Hematopoietic multipotent progenitor cell (in vitro differentiated cells): ENCODE measurements at regions not wholly inside any gene's neighbourhood (a gene's known extent, or its start where the extent isn't known, plus 50 kb on each side); places are given as distances from the start of the nearest gene placed in this dataset.

Experiments used
- DNase-seq, 3 donors: peaks; one replicate each; pipeline ENCODE4 v3.0.0-alpha.2; 2011 to 2015; ENCODE audit warnings: low read depth in 2 of 3, low spot score in 2 of 3

DNA sequence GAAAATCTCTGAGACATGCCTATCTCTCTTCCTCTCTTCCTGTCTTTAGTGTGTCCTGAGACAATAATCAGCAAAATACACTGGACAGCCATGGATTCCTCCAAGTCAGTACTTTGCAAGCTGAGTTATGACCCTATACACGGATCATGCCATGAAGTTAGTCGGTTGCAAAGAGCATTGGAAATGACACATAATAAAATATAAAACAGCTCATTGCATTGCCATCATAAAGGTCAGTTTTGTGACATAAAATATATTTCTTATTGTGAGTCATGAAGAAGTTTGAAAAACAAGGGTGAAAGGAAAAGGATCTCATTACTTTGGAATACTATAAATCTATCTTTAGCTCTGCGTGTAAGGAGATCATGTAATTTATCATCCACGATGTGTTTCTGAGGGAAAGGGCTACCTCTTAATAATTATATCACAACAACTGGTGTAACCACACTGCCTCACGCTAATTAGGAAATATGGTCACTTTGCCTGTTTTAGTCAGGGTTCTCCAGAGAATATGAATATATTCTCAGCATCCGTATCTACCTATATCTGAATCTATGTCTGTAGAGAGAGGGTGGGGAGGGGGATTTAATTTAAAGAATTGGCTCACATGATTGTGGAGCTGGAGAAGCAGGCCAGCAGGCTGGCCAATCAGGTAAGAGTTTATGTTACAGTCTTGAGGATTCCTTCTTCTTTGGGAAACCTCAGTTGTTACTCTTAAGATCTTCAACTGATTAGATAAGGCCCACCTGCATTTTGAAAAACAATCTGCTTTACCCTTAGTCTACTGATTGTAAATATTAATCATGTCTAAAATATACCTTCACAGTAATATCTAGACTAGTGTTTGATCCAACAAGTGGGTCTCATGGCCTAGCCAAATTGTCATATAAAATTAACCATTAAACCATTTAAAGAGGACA lies 198.8 kb downstream of the FAT3 start:
- DNase-seq, result no peak

DNA sequence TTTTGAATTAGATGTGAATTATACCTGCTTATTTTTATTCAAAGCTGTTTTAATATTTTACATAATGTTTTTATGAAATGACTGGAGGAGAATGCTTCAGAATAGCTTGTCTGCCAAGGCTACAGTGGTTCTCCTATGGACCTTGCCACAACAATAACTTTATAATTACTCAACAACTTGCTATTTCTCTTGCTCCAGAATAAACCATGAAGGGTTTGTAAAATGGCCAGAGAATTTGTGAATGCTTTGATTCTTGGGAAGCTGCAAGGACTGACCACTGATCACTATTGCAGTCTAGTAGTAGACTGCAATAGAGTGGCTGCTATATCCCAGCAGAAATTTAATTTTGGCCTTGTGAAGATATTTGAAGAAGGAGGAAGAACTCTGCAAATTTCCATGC lies 199.7 kb downstream of the FAT3 start:
- DNase-seq, result no peak

DNA sequence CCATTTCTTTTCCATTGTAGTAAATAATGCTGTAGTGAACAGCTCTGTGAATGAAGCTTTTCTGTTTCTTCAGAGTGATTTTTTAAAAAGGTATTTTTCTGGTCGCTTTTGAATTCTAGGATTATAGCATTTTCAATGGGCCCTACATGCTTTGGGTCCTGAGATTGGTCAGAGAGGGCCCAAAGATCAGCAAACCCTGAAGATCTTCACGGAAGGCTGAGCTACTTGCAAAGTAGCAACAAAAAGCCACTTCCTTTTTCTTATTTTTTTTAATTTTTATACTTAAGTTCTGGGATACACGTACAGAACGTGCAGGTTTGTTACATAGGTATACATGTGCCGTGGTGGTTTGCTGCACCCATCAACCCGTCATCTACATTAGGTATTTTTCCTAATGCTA lies 200.5 kb downstream of the FAT3 start:
- no peak for DNase-seq

DNA sequence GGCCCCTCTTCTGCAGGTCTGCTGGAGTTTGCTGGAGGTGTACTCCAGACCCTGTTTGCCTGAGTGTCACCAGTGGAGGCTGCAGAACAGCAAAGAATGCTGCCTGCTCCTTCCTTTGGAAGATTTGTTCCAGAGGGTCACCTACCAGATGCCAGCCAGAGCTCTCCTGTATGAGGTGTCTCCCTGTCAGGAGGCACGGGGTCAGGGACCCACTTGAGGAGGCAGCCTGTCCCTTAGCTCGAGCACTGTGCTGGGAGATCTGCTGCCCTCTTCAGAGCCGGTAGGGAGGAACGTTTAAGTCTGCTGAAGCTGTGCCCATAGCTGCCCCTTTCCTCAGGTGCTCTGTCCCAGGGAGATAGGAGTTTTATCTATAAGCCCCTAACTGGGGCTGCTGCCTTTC lies 207.9 kb downstream of the FAT3 start:
- DNase-seq, result no peak

DNA sequence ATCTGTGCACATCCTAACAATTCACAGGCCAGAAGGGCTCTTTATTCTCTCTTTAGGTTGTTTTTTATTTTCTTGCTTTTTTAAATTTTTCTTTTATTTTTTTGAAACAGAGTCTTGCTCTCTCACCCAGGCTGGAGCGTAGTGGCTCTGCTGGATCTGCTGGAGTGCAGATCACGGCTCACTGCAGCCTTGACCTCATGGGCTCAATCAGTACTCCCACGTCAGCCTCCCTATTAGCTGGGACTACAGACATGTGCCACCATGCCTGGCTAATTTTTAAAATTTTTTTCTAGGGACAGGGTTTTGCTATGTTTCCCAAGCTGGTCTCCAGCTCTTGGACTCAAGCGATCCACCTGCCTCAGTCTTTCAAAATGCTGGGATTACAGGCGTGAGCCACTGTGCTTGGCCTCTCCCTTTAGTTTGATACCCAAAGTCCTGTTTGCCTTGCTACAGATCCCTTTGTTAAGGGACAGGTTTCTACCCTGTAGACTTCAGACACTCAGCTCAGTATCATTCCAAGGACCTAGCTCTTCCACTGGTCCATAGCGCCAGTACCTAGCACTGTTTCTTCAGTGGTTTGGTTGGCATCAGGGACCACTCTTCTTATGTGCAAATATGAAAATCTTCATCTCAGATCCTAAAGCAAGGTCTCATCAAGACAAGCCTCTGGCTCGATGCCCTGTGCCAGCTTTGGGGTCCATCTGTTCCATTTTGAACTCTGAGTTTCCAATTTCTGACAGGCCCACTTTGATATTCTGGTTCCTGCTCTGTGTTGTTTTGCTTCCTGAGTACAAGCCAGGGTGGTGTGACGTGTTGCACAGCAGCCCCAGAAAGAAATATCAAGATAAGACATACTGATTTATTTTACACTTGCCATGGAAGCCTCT lies 211.7 kb downstream of the FAT3 start:
- no peak for DNase-seq

DNA sequence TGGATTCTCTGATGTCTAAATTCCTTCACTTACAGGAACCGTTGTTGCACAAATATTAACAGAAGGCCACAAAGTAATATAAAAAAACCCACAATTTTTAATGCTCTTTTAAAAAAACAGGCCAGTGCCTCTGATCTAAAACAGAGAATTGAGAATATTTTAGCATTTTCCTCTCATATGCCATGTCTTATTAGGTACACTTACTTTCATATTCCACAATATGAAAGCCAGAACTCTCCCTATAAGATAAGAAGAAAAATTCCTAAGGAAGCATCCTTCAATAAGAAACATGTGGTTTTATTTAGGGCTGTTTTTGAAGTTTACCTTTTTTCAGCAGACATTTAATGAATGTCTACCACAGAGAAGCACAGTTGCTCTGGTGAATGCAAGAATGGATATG lies 214.5 kb downstream of the FAT3 start:
- DNase-seq, result no peak

DNA sequence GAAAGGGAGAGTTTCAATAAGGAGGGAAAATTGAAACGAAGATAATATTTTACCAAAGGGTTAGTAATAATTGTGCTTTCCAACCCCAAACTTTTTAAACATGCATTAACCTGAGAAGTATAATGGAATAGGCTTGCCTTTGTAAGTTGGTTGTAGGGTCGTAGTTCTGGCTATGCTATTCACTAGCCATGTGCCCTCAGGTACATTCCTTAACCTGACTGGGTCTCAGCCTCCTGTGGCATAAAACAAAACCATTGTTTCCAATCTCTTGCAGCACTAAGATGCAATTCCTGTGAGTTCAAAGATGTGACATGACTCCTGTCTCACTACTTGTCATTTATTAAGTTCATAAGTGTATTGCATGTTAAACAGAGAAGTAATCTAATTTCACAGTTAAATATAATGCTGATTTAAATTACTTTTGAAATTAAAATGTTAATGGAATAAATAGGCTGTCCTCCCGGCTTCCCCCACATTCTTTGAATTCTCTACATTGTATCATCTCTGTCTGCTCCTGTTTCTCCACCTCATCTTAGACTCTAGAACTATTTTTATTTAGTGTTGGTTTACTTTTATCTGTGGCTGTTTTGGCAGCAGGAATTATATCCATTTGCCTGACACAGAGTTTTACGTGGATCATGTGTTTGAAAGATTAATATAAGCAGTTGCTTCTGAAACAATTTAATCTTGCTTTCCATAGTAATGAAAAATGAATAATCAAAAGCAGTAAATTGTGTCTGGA lies 216.3 kb downstream of the FAT3 start:
- DNase-seq, result no peak

DNA sequence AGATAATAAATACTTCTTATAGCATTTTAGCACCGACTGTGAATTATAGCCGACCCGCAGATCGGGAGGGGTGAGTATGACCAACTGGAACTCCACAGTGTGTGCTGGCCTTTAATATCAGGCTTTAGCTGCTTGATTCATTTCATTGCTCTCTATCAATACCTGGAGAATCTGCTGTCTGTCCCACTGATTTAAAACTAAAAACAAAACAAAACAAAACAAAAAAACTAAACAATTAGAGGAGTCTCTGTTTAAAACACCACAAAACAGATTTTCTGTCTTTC lies 216.8 kb downstream of the FAT3 start:
- DNase-seq, result no peak

DNA sequence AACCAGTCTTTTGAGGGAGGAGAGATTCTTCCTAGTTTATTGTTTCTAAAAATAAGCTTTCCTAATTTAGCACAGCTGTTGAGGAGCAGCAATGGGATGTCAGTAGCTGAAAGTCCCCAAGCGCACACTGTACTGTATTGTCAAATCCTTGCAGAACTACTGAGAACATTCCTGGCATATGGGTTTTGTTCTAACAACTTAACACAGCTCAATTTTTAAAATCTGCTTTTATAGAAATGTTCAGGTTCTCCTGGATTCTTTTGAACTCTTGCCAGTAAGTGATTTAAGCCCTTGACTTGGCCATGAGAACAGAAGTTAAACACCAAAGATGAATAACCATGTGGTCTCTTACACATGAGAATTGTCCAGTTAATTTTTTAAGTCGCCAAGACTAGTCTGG lies 218.6 kb downstream of the FAT3 start:
- no peak for DNase-seq

DNA sequence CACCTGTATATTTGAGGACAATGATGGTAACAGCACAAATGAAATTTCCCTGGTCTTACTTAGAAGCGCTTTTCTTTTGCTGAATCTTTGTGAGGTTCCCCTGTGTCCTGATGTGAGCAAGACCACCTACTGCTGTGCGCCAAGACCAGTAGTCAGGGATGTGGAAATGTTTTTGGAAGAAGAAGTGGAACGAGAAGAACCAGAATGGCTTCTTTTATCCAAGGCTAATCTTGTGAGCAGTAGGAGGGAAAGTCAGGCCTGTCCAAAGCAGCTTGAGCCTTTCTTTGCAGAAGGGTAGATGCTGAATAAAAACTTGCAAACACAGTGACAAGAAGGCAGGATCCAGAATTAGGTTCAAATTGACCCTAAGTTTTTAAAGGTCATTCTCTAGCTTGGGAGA lies 223.0 kb downstream of the FAT3 start:
- no peak for DNase-seq

DNA sequence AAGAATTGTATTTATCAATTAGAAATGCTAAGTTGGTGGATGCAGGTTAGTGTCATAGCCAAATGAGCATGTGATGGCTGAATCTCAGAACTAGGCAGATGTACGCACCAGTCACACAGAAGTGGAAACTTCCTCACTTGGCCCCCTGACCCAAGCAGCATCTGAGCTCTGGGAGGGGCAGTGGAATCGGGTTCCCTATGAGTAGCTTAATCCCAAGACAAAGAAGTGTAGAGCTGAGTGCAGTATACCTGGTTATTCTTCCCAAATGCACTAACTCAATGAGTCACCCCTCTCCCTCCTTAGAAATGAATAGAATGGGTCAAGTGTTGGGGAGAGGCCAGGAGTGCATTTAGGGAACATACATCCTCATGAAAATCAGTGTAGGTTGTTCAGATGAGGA lies 224.6 kb downstream of the FAT3 start:
- no peak for DNase-seq

DNA sequence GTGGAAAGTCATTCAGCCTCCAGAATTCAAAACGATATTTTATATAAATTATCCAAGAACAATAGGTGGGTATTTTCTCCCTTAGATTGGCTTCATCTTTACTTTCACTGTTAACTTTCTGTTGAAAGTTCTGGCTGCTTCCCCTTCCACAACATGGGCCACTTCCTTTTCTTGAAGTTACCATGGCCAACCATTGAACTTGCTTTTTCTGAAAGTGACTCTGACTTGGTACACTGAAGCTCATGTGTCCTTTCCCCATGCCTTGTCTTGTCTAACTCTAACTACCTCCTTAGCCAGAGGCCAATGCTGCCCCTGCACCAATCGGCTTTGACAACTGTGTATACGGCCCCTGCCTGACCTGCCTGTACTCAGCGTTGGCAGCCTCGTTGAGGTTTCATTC lies 225.2 kb downstream of the FAT3 start:
- no peak for DNase-seq

DNA sequence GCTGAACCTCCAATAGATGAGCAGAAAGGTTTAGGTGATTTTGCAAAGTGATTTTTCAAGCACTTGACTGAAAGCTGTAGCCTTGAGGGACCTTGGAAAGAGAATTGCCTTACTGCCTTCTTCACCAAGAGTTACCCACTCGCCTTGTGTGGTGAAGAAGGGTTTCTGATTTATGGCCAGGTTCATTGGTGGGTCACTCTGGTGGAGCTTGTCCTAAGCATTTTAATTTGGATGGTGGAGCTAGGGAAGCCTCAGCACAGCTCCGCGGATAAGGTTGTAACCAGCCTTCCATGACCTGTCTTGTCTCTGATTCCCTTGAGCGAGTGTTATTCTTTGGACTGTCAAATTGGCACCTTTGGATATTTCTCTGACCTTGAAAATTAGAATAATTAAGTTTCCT lies 226.4 kb downstream of the FAT3 start:
- DNase-seq, result no peak

DNA sequence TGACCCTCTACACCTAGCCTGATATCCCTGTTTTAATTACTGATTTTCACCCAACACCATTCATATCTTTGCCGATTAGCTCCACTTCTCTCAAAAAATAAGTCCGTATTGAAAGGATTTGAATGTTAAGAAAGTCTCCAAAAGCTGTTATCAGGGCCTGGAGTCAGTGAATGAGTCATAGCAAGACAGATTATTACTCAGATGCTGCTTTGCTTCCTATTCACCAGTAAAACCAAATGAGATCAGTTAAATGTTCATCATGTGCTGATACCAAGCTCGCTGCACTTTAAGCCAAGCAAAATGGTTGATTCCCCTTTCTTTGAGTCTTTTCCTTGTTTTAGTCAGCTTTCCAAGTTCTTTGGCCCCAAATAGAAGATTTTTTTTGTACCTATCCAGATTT lies 228.4 kb downstream of the FAT3 start:
- no peak for DNase-seq

DNA sequence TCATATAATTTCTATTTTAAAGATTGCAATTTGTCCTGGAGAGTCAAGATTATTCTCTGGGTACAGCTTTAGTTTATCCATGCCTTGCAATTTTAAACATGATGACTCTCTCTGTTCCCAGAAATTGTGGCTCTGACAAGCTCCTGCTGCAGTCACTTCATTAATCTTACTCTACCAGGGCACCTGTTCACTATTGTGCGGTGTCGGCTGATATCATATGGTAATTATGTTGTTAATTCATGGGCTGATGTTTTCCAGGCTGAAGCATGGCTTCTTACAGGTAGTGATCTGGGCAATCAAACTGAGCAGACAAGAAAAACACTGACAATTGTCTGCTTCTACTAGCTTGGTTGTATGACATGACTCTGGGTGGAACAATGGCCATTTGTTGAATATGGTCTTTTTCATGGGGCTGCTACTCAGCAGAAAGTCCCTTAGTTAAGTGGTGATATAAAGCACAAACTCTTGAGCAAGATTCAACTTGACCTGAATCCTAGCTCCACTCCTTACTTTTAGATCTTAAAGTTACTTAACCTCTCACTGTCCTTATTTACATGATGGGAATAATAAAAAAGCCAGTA lies 230.7 kb downstream of the FAT3 start:
- no peak for DNase-seq

DNA sequence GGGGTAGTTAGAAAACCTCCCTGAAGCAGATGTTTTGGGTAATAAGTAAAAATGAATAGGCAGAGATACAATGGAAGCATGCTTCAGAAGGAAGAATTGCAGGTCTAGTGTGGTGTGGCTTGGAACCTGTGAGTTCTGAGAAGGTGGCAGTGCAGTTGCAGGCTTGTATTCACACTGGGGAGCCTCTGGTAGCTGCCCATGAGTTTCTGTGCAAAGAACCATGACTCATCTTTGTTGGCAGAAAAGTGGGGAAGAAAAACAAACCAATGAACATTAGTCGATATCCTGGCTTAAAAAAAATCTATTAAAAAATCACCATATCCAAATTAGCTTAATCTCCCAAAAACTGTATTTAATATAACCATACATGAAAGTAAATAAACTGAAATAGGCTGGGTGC lies 232.6 kb downstream of the FAT3 start:
- DNase-seq, result no peak

DNA sequence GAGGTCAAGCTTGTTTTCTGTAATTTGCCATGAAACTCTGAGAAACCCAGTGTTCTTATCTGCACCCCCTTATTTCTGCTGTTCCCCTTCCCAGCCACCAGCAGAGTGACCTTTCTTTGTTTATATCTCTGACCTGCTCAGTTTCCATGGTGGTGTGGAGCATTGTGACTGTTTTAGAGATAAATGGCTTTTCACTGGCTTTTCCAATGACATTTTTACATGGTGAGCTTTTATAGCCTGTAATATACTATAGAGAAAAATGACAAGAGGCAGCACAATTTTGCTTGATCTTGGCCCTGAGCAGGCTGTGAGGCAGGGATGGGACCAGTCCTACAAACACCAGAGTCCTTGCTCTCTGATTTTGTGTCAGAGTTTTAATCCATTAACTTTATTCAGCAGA lies 233.9 kb downstream of the FAT3 start:
- no peak for DNase-seq

DNA sequence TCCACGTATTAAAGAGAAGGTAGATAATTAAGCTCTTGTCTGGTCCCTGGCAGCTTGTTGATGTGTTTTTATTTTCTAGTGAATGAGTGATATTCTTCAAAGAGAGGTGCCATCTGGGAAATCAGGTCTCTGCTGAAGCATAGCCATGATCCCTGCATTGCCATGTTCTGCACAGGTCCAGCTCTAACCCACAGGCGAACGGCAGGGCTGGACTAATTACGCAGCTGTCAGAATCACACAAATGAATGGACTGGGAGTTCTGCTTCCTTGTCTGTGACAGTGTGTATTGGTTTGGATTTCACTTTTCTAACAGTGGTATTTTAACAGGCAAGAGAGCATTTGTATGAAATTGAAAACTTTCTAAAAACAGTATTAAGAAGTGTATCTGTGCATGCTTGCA lies 235.6 kb downstream of the FAT3 start:
- DNase-seq, result no peak

DNA sequence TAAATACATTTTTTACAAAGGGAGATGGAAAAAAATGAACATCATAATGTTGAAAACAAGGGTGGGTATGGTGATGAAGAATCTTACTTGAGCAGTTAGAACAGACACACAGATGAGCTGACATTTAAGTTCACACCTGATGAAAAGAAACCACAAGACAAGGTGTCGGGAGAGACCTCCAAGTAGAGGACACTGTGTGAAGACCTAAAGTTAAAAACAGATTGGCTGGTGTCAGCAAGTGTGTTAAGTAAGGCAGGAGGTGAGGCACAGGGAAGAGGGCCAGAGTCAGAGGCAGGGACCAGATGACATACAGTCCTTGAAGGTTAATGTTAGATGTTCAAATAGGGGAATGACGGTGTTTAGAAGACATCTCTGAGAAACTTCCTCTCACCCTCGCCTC lies 236.8 kb downstream of the FAT3 start:
- DNase-seq, result no peak

DNA sequence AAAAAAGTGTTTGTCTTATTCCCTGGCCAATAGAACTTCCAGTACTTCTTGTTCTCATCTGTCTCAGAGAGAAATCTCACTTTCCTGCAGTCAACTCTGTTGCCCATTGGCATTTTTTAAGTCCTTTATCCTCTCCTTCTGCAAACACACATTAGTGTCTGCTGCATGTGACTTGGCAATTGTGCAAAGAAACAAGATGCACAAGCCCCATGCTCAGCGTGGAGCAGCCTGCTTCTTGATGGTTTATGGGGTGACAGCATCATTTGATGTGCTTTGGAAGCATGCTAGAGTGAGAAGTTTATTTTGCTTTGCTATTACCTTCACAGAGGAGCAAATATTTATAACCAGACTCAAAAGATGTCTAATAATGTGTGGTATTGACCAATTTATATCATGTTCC lies 238.2 kb downstream of the FAT3 start:
- no peak for DNase-seq

DNA sequence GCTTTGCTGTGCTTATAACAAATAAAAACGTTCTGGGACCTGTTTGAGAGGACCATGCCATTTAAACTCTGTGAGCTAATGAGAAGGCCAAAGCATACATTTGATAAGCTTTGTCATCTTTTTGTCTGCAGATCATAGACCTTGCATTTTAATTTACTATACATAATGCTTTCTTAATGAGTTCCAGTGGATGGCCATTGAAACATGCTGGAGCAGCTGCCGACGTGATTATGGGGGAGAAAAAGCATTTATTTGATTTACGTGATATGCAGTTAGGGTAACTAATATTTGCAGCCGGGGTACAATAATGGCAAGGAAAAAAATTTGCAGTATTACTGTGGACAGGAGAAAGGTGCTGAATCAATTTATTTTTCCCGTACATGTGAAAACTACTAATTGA lies 240.2 kb downstream of the FAT3 start:
- DNase-seq, result no peak
